GM21576 (cell line): ENCODE measurements at regions not wholly inside any gene's neighbourhood (a gene's known extent, or its start where the extent isn't known, plus 50 kb on each side); places are given as distances from the start of the nearest gene placed in this dataset.
"Not testable (repeated sequence)": the region's sequence is repeated elsewhere in the genome, so short reads cannot be mapped to it uniquely, and the experiment has no call there.

ENCODE experiments used
- ATAC-seq: cut with Tn5 transposase; IDR thresholded peaks from one replicate; pipeline ENCODE4 v1.9.1; 2021; ENCODE audit warnings: mild to moderate bottlenecking, moderate library complexity; ENCODE audit not compliant: unreplicated experiment

DNA sequence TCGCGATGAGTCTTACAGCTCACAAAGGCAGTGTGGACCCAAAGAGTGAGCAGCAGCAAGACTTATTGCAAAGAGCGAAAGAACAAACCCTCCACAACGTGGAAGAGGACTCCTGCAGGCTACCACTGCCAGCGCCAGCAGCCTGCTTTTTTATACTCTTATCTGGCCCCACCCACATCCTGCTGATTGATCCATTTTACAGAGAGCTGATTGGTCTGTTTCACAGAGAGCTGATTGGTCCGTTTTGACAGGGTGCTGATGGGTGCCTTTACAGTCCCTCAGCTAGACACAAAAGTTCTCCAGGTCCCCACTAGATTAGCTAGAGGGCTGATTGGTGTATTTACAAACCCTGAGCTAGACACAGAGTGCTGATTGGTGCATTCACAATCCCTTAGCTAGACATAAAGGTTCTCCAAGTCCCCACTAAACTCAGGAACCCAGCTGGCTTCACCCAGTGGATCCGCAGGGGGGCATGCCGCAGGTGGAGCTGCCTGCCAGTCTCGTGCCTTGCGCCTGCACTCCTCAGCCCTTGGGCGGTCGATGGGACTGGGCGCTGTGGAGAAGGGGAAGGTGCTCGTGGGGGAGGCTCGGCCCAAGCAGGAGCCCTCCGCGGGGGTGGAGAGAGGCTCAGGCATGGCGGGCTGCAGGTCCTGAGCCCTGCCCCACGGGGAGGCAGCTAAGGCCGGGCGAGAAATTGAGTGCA is 75.7 kb downstream of the QDPR start:
- not testable (repeated sequence) for ATAC-seq

DNA sequence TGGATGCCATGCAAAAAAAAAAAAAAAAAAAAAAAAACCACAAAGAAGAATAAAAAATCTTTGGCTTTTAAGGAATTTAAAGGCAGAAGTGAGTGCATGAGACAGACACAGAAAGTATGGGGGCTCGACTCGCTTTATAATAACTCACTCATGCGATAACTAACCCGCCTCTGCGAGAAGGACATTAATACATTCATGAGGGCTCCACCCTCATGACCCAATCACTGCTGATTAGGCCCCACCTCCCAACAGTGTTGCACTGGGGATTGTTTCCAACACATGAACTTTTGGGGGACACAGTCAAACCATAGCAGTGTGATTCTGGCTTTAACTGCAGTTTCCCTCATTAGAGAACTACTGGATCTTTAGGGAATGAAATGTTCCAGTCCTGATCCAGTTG is 78.1 kb downstream of the QDPR start:
- no peak for ATAC-seq

DNA sequence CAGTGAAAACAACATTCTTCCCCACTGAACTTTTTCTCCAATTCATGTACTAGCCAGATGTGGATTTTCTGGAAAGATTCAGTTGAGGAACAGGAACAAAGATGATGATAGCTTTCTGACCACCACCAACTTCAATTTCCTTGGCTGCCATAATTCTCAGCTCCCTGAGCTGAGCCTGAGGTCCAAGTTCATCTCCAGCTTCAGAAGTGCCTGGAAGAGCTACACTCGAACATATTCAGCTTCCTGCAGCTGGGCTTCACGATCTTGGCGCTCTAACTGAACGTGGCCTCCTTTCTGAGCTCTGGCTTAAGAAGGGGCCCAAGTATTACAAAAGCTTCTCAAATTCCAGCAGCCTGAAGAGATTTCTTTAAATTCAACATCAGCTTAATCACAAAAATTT is 83.9 kb downstream of the QDPR start:
- ATAC-seq, result no peak

DNA sequence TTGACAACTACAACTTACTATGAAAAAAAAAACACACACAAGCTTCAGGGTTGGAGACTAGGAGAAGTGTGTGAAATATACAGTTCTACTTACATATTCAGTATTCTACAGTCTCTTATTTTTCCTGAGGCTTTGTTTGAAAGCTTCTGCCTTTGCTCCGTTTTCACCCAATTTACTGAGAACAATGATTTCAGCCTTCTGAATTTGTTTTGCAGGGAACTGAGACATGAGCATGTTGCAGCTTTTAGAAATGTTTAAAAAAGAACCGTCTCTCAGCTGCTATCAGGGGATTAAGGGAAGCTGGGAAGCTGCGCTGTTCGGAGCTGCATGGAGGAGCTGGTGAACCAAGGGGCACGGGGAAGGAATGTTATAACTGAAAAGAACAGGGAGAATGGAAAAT is 85.7 kb downstream of the QDPR start:
- ATAC-seq, result no peak

DNA sequence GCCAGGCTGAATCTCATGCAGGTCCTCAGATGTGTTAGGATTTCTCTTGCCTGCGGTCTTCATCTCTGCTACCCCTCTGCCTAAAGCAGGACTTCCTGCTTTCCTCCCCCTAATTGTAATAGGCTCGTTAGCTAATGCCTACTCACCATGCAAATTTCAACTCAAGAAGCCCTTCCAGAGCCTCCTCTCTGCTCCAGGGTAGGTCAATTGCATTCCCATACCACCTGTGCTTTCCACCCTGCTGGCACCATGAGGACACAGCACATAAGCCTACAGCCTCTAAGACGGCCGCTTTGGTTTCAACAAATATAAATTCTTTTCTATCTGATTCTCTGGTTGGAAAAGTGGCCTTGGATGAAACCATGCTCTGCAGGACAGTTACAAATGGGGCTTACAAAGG is 93.9 kb downstream of the QDPR start:
- no peak for ATAC-seq

DNA sequence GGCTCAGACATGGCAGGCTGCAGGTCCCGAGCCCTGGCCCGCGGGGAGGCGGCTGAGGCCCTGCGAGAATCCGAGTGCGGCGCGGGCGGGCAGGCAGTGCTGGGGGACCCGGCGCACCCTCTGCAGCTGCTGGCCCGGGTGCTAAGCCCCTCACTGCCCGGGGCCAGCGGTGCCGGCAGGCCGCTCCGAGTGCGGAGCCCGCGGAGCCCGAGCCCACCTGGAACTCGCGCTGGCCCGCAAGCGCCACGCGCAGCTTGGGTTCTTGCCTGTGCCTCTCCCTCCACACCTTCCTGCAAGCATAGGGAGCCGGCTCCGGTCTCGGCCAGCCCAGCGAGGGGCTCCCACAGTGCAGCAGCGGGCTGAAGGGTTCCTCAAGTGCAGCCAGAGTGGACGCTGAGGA is 97.5 kb downstream of the QDPR start:
- no peak for ATAC-seq

DNA sequence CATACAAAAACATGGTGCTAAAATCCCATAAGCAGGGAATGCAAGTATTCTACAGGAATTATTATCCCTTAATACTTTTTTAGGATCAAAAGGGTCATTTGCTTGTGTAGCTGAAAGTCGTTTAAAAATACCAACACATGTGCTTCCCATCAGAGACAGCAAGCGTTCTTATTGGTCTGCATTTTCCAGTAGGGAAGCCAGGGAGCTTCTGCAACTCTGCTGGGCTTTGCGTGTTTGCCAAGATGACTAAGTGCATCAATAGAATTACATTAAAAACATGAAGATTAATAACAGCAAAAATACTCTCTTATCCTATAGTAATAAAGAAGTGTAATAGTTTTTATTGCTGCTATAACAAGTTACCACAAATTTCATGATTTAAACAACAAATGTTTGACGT is 111.2 kb downstream of the QDPR start:
- no peak for ATAC-seq

DNA sequence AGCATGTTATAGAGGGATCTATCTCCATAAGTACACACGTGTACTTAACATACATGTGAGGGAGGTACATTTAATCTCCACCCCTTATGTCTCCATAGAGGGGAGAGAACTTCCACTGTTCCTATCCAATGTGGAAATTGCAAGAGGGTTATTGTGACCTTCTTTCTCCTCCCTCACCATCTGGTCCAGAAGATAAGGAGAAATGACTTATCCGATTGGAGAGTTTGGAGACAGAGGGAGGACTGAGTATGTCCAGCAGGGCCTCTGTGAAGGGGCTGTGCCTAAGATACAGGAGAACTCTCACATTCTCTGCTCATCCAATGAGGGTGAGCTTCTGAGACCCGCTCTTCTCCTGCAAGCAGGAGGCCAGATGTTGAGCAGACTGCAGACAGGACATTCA is 113.1 kb downstream of the QDPR start:
- no peak for ATAC-seq

DNA sequence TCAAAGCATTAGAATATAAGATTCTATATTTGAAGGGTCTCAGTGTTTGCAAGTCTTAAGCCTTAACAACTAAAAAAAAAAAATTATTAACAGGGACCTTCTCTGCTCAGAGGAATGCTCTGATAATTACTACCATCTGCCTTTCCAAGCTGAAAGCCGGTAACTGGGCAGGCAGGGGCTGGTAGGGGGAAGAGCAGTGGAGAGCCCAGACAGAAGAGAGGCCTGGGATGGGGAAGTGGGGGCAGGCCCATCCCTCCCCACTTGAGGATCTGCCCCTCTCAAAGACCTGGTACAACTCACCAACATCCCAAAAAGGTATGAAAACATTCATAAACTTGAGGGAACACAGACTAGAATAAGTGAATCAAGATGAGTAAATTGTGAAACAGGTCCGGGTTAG is 113.9 kb downstream of the QDPR start:
- no peak for ATAC-seq

DNA sequence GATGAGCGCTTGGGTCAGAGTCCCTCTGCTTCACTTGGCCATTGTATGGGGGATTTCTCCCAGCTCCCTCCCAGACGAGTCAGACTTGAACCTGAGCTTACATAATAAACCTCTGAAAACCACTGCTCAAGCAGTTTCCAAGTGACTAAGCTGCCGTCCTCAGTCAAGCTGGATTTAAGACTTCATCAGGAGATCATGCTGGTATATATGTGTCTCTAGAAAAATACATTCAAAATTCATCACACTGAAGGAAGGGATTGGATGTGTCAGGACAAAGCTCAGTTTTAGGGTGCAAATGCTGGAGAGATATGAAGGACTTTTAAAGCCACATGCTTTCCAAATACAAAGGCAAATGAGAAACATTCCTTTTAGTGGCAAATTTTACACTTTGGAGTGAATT is 114.3 kb downstream of the QDPR start:
- ATAC-seq, result no peak

DNA sequence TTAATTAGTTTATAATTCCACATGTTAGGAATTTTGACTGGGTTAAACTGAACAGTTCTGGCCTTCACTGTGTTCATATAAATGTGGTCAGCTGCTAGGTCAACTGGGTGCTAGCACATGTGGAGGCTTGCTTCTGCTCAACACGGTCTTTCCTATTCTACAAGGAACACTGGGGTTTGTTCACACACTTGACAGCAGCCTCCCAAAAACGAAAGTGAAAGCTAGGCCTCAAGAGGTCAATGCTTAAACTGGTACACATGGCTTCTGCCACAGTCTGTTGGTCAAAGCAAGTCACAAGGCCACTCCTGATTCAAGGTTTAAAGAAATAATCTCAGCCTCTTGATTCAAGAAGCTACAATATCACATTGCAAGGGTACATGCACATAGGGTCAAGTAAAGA is 126.5 kb downstream of the QDPR start:
- peak; percentile 64 for ATAC-seq

DNA sequence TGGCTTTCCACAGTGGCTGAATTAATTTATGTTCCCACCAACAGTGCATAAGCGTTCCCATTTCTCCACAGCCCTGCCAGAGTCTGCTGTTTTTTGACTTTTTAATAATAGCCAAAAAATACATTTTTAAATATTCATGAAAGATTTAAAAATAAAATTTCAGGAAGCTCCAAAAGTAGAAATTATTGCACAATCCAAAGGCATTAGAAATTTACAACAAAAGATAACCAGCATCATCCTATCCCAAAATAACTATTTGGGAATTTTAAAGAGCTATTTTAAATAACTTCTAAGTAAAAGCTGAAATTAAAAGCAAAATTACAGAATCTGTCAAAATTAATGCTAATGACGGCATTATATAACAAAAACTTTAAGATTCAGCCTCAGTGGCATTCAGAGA is 131.5 kb downstream of the QDPR start:
- ATAC-seq, result no peak

DNA sequence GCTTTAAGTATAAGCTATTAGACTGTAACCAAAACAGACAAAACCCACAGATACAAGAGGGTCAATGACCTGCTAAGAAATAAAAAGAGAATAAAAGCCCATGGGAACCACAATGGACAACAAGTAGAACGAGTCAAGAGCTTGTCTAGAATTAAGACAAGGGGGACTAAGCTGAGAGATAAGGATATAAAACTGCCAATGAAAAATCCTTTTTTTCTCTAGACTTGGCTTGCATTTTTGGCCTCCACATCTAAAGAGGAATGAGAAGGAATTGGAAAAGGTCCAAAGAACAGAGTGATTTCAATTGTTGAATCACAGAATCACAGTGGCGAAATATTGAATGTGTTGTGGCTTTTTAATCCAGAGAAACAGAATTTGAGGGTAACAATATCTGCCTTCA is 135.7 kb downstream of the QDPR start:
- no peak for ATAC-seq

DNA sequence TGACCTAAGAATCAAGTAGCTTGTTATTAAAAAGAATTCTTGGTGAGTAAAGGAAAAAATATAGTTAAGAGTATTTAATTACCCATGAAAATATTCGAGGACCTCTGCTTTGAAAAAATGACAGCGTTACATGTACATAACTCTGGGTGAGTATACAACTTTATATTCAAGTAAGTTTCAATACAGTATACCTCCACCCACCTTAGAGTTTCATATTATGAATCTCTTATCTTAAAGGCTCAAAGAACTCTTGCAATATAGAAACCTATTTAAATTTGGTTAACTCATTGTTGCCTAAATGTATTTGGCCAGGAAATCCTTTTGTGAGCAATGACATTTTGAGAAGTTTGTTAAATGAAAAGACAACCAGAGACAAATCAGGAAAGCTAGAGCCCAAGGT is 138.2 kb downstream of the QDPR start:
- no peak for ATAC-seq

DNA sequence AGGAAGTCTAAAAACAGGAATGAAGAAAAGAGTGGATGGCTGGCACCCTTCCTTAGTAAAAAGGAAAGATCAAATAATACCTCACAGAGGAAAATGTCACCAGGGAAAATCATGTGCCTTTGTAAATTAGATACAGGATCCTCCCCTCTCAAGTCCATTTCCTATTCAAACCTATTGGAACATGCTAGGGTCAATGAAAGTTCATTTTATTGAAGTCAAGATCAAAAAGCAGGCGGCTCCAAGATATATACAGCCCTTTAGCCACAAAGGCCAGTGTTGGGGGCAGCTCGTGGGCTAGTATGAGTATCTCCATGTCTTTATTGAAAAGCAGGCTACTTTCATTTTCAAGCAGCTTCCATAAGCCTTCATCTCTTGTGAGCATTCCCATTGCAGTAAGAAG is 141.1 kb downstream of the QDPR start:
- ATAC-seq, result no peak

DNA sequence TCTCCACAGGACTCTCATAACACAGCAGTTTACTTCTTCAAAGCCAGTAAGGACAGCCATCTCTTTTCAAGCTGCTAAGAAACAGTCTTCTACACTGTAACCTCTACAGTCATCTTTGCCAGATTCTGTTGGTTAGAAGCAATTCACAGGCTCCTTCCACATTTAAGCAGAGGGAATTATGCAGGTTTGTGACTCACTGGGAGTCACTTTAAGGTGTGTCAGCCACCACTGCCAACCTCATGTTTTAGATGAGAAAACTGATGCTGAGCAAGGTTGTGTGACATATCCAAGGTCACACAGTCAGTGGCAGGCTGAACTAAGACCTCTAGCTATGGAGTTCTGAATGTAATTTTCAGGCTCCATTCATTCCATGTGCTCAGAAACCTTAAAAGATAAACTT is 143.5 kb downstream of the QDPR start:
- ATAC-seq, result no peak

DNA sequence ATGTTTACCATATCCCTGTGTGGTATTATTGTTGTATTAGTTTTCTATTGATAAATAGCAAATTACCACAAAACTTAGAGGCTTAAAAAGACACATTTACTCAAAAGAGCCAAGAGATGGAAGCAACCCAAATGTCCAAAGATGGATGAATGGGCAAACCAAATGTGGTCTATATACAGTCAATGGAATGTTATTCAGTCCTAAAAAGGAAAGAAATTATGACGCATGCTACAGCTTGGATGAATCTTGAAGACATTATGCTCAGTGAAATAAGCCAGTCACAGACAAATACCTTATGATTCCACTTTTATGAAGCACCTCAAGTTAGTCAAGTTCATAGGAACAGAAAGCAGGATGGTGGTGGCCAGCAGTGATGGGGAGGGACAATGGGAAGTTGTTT is 144.7 kb downstream of the QDPR start:
- no peak for ATAC-seq

DNA sequence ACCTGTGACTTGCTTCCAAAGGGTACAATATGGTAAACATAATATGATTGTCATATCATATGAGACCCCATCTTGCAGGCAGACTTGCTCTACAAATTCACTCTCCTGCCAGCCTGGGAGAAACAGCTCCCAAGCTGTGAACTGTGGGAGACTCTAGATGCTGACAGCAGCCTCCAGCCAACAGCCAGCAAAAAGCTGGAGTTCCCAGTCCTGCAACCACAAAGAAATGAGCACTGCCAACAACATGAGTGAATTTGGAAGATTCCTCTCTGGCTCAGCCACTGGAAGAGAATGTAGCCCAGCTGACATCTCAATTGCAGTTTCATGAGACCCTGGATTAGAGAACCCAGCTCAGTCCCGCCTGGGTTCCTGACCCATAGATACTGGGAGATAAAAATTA is 145.4 kb downstream of the QDPR start:
- no peak for ATAC-seq

DNA sequence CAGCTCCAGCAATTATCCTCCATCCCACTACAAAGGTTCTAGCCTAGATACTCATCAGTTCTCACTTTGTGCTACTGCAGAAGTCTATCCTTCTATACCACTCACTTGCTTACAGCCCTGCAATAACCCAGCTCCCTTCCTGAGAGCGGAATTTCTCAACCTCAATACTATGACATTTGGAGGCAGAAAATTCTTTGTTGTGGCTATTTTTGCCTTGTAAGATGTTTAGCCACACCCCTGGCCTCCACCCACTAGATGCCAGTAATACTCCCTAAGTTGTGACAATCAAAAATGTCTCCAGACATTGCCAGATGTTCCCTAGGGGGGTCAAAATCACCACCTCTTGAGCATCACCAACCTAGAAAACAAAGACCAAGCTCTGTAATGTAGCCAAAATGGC is 149.5 kb downstream of the QDPR start:
- ATAC-seq, result no peak

DNA sequence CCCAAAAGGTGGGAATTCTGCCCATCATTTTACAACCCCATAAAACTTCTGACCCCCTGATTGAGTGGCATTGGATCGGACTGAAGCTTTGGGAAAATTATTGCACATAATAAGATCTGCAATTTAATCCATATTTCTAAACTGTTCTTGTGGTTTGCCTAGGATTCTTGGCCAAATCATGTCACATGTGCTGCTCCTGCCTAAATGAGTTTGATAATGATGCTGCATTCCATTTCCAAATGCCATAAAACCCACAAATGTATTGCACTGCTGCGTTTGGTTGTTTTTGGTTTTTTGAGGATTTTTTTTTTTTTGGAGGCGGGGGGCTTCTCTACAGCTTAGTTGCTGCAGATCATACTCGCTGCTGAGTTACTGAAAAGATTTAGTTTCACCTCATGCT is 153.6 kb downstream of the QDPR start:
- ATAC-seq, result no peak

DNA sequence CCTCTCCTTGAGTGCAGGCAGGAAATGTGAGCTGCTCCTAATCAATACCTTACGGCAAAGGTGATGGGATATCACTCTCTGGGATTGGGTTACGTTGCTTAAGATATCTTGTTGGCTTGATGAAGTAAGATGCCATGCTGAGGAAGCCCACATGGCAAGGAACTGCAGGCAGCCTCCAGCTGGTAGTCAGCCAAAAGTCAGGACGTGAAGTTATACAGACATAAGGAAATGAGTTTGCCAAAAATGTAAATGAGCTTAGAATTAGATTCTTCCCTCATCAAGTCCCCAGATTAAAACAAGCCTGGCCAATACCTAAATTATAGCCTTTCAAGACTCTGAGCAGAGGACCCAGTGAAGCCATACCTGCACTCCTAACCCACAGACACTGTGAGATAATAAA is 155.0 kb downstream of the QDPR start:
- no peak for ATAC-seq

DNA sequence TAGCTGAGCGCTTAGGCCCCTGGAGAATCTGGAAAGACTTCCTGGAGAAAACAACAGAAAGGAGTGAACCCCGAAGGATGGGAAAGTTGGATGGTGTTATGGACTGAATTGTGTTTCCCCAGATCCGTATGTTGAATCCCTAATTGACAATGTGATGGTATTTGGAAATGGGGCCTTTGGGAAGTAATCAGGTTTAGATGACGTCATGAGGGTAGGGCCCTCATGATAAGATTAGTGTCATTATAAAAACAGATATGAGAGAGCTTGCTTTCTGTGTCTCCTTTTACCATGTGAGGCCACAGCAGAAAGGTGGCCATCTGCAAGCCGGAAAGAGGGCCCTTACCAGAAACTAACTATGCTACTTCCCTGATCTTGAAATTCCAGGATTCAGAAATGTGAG is 159.5 kb downstream of the QDPR start:
- no peak for ATAC-seq

DNA sequence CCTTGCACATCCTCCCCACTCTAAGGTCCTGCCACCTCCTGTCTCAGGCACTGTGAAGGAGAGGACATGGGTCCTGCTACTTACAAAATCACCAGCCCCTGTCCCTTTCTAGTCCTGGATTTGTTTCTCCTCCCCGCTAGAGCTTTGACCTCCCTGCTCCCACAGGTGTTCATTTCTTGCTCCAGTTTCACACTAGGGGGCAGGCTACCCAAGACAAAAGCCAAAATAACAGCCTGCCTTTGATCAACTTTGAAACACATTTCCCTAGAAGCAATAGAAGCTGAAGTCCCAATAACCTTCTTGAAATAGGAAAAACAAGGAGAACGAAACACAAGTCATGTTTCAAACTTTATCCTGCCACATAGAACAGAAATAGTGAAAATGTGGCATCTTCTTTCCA is 164.4 kb downstream of the QDPR start:
- no peak for ATAC-seq

DNA sequence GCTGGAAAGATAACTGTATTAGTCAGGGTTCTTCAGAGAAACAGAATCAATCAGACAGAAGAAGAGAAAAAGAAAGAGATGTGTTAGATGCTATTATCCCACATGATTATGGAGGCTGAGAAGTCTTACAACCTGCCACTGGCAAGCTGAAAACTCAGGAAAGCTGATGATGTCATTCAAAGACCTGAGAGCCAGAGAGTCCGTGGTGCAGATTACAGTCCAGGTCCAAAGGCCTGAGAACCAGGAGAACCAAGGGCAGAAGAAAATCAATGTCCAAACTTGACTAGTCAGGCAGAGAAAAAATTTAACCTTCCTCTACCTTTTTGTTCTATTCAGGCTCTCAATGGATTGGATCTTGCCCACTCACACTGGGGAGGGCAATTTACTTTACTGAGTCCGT is 172.5 kb downstream of the QDPR start:
- ATAC-seq, result no peak
